Esophagus muscularis mucosa (tissue), 4 donors: ENCODE measurements at regions not wholly inside any gene's neighbourhood (a gene's known extent, or its start where the extent isn't known, plus 50 kb on each side); places are given as distances from the start of the nearest gene placed in this dataset.
A peak's percentile ranks its signal among the peaks of the same experiment; 100 is the strongest.

Experiments
- DNase-seq: peaks from one replicate; pipeline ENCODE4 v3.0.0-alpha.2; 2017; ENCODE audit errors: extremely low spot score
- H3K27ac ChIP-seq, 4 donors: fragments of 200-600 bp; sonication (generic); replicated peaks in 1 of 4; 1 replicate in 3 of 4; 2 replicates in 1 of 4; pipeline ENCODE4 v1.5.1; 2016 to 2019; ENCODE audit warnings: mild to moderate bottlenecking in 1 of 4
- H3K27me3 ChIP-seq, 4 donors: fragments of 200-600 bp; sonication (generic); one replicate each; pipeline versions ENCODE4 v1.5.1 to v1.6.0; 2016 to 2019
- H3K36me3 ChIP-seq, 4 donors: fragments of 200-600 bp; sonication (generic); one replicate each; pipeline ENCODE4 v1.5.1; 2016 to 2019
- H3K4me1 ChIP-seq, 4 donors: fragments of 200-600 bp; sonication (generic); one replicate each; pipeline ENCODE4 v1.5.1; 2016 to 2019
- H3K4me3 ChIP-seq, 4 donors: fragments of 200-600 bp; sonication (generic); 1 replicate in 2 of 4; 2 replicates in 2 of 4; pipeline ENCODE4 v1.5.1; 2016 to 2019; ENCODE audit warnings: mild to moderate bottlenecking in 4 of 4, moderate library complexity in 1 of 4
- H3K9me3 ChIP-seq, 4 donors: fragments of 200-600 bp; sonication (generic); 1 replicate in 3 of 4; 2 replicates in 1 of 4; pipeline ENCODE4 v1.5.1; 2016 to 2019
- CTCF ChIP-seq, 3 experiments: fragments of 200-600 bp in 2 of 3; fragments of 450-650 bp in 1 of 3; sonication (generic) in 2 of 3; IDR thresholded peaks; one replicate each; pipeline ENCODE4 v1.5.1; 2017 to 2019; ENCODE audit warnings: antibody characterized with exemption in 3 of 3, mild to moderate bottlenecking in 2 of 3, moderate library complexity in 1 of 3
- EP300 ChIP-seq: sonication (generic); formaldehyde crosslinking; IDR thresholded peaks from one replicate; pipeline ENCODE4 v1.6.1; 2017; ENCODE audit warnings: antibody characterized with exemption
- POLR2A ChIP-seq: fragments of 450-650 bp; IDR thresholded peaks from one replicate; pipeline ENCODE4 v1.6.1; 2017; ENCODE audit warnings: antibody characterized with exemption, moderate library complexity, mild to moderate bottlenecking, low read depth
- POLR2AphosphoS5 ChIP-seq, 2 donors: sonication (generic); formaldehyde crosslinking; IDR thresholded peaks; one replicate each; pipeline ENCODE4 v1.6.1; 2017; ENCODE audit warnings: antibody characterized with exemption in 2 of 2
- WGBS: methylation state at CpG from one replicate; pipeline ENCODE4 v1.1.5; 2018; 5-methylcytosine and 5-hydroxymethylcytosine counted together
- intact Hi-C: fragments of 100-400 bp; cut with DNase I; formaldehyde crosslinking; loops from one replicate; pipeline ENCODE4 v1.15.1; 2023

GRCh38 chr15:31954374-31955172 lies 75.7 kb upstream of the CHRNA7 start:
- no peak overlapping the region for H3K27ac ChIP-seq
- WGBS: 75% methylated on average over 8 of the region's 8 CpGs
- H3K27me3 ChIP-seq: peaks cover 0 to 15% (median 0%) of the 10 kb centered on the region in 4 donors
- intact Hi-C loops: no loop called here
- TF ChIP-seq POLR2A: no peak
- TF ChIP-seq EP300: no peak
- no peak for TF ChIP-seq CTCF (IDR thresholded peaks at IDR 0.05)
- no peak for TF ChIP-seq POLR2AphosphoS5 (IDR thresholded peaks at IDR 0.05)
- no peaks in the 10 kb centered on the region for H3K4me1 ChIP-seq
- H3K9me3 ChIP-seq: peaks cover 0 to 19% (median 11%) of the 10 kb centered on the region in 4 donors
- H3K4me3 ChIP-seq: no peak overlapping the region
- no peak for DNase-seq
- no peaks in the 10 kb centered on the region for H3K36me3 ChIP-seq

- WGBS: 33% methylated on average over 1 of the region's 1 CpG
- peak; percentile 64 for DNase-seq
- Histone ChIP-seq H3K4me3 (no peak overlapping the region), H3K36me3 (no peaks in the 10 kb centered on the region), H3K9me3 (peaks cover 0 to 31% (median 19%) of the 10 kb centered on the region in 4 donors), H3K27me3 (peaks cover 0 to 15% (median 0%) of the 10 kb centered on the region in 4 donors), H3K27ac (no peak overlapping the region), H3K4me1 (no peaks in the 10 kb centered on the region)
- TF ChIP-seq CTCF (IDR thresholded peaks at IDR 0.05): no peak
- no peak for TF ChIP-seq POLR2A
- TF ChIP-seq EP300: no peak
- no peak for TF ChIP-seq POLR2AphosphoS5 (IDR thresholded peaks at IDR 0.05)
- intact Hi-C loops: no loop called here
Measured at GRCh38 chr15:31955734-31956133, 74.6 kb upstream of the CHRNA7 start.

- intact Hi-C loops: no loop called here
- peaks cover 0 to 33% (median 21%) of the 10 kb centered on the region in 4 donors for H3K9me3 ChIP-seq
Measured at GRCh38 chr15:31957581-31957980, 72.7 kb upstream of the CHRNA7 start.

GRCh38 chr15:31964586-31965307 lies 65.6 kb upstream of the CHRNA7 start:
- Histone ChIP-seq H3K27me3 (peaks cover 0 to 7% (median 0%) of the 10 kb centered on the region in 4 donors), H3K9me3 (peaks cover 0 to 13% (median 8%) of the 10 kb centered on the region in 4 donors), H3K4me1 (no peaks in the 10 kb centered on the region), H3K4me3 (no peak overlapping the region), H3K36me3 (no peaks in the 10 kb centered on the region), H3K27ac (no peak overlapping the region)
- 89% methylated on average over 7 of the region's 7 CpGs for WGBS
- no peak for DNase-seq
- intact Hi-C loops: no loop called here
- TF ChIP-seq POLR2A: no peak
- no peak for TF ChIP-seq EP300
- TF ChIP-seq CTCF (IDR thresholded peaks at IDR 0.05): no peak
- no peak for TF ChIP-seq POLR2AphosphoS5 (IDR thresholded peaks at IDR 0.05)

More at GRCh38 chr15:31957581-31957980, 72.7 kb upstream of the CHRNA7 start:
- Histone ChIP-seq H3K27me3 (peaks cover 0 to 15% (median 0%) of the 10 kb centered on the region in 4 donors), H3K27ac (no peak overlapping the region), H3K36me3 (no peaks in the 10 kb centered on the region), H3K4me1 (no peaks in the 10 kb centered on the region), H3K4me3 (no peak overlapping the region)
- TF ChIP-seq EP300 (no peak), CTCF (IDR thresholded peaks at IDR 0.05) (no peak), POLR2A (no peak), POLR2AphosphoS5 (IDR thresholded peaks at IDR 0.05) (no peak)
- DNase-seq: peak; percentile 55
